Astrocyte (in vitro differentiated cells and primary cell): ENCODE measurements at regions not wholly inside any gene's neighbourhood (a gene's known extent, or its start where the extent isn't known, plus 50 kb on each side); places are given as distances from the start of the nearest gene placed in this dataset.
A peak's percentile ranks its signal among the peaks of the same experiment; 100 is the strongest.

Experiments used
- DNase-seq: peaks from one replicate; pipeline ENCODE4 v3.0.0-alpha.2; 2010; ENCODE audit warnings: low read depth
- FAIRE-seq: peaks from 2 replicates; lab custom pipeline; 2011; peaks lifted over from hg19 to GRCh38; lab: Jason Lieb, UNC
- H2AFZ ChIP-seq: 2 replicates; pipeline ENCODE4 v1.6.0; 2012; ENCODE audit warnings: low read depth, low read length, inconsistent platforms
- H3K27ac ChIP-seq: 2 replicates; pipeline ENCODE4 v1.5.1; 2011; ENCODE audit warnings: low read depth, low read length, inconsistent platforms
- H3K27me3 ChIP-seq: 2 replicates; pipeline ENCODE4 v1.6.0; 2011; ENCODE audit warnings: low read length, inconsistent platforms; ENCODE audit not compliant: insufficient read depth
- H3K36me3 ChIP-seq: 2 replicates; pipeline ENCODE4 v1.5.1; 2011; ENCODE audit warnings: low read length, inconsistent platforms; ENCODE audit not compliant: insufficient read depth
- H3K4me1 ChIP-seq: 2 replicates; pipeline ENCODE4 v1.5.1; 2011; ENCODE audit warnings: low read length, inconsistent platforms; ENCODE audit not compliant: insufficient read depth
- H3K4me2 ChIP-seq: 2 replicates; pipeline ENCODE4 v1.6.0; 2012; ENCODE audit warnings: low read length, inconsistent platforms
- H3K4me3 ChIP-seq: 2 replicates; pipeline ENCODE4 v1.5.1; 2011; ENCODE audit warnings: low read depth, mild to moderate bottlenecking, low read length, inconsistent platforms; ENCODE audit not compliant: insufficient read depth
- H3K79me2 ChIP-seq: 2 replicates; pipeline ENCODE4 v1.6.0; 2012; ENCODE audit warnings: mild to moderate bottlenecking, low read length, inconsistent platforms; ENCODE audit not compliant: insufficient read depth
- H3K9ac ChIP-seq: 2 replicates; pipeline ENCODE4 v1.6.0; 2012; ENCODE audit warnings: mild to moderate bottlenecking, low read length, inconsistent platforms
- H3K9me3 ChIP-seq: 2 replicates; pipeline ENCODE4 v1.5.1; 2012; ENCODE audit warnings: low read depth, mild to moderate bottlenecking, low read length, inconsistent platforms; ENCODE audit not compliant: insufficient read depth
- H4K20me1 ChIP-seq: 2 replicates; pipeline ENCODE4 v1.6.0; 2012; ENCODE audit warnings: low read length, inconsistent platforms; ENCODE audit not compliant: insufficient read depth
- H3K27ac Mint-ChIP-seq: one replicate; pipeline ENCODE4 v1.8.0; 2021; ENCODE audit warnings: mild to moderate bottlenecking, mixed read lengths; ENCODE audit not compliant: unreplicated experiment
- H3K27me3 Mint-ChIP-seq: one replicate; pipeline ENCODE4 v1.8.0; 2021; ENCODE audit warnings: low read depth, mixed read lengths; ENCODE audit not compliant: unreplicated experiment
- H3K36me3 Mint-ChIP-seq: one replicate; pipeline ENCODE4 v1.8.0; 2021; ENCODE audit warnings: low read depth, mixed read lengths; ENCODE audit not compliant: unreplicated experiment
- H3K4me1 Mint-ChIP-seq: one replicate; pipeline ENCODE4 v1.8.0; 2021; ENCODE audit warnings: low read depth, mixed read lengths; ENCODE audit not compliant: unreplicated experiment
- H3K4me3 Mint-ChIP-seq: one replicate; pipeline ENCODE4 v1.8.0; 2021; ENCODE audit warnings: mild to moderate bottlenecking, moderate library complexity, mixed read lengths; ENCODE audit not compliant: unreplicated experiment
- H3K9me3 Mint-ChIP-seq: one replicate; pipeline ENCODE4 v1.8.0; 2021; ENCODE audit warnings: mild to moderate bottlenecking, mixed read lengths; ENCODE audit not compliant: unreplicated experiment
- EZH2 ChIP-seq: IDR thresholded peaks from 2 replicates; pipeline ENCODE4 v1.6.1; 2012; ENCODE audit warnings: mild to moderate bottlenecking, low read length, inconsistent platforms; ENCODE audit not compliant: insufficient read depth
- TF ChIP-seq, protein P1 (sequence below): IDR thresholded peaks from 2 replicates; pipeline ENCODE4 v1.5.1; 2011; ENCODE audit warnings: low read depth, mild to moderate bottlenecking, inconsistent platforms, low read length, moderate library complexity; ENCODE audit not compliant: insufficient read depth

DNA sequence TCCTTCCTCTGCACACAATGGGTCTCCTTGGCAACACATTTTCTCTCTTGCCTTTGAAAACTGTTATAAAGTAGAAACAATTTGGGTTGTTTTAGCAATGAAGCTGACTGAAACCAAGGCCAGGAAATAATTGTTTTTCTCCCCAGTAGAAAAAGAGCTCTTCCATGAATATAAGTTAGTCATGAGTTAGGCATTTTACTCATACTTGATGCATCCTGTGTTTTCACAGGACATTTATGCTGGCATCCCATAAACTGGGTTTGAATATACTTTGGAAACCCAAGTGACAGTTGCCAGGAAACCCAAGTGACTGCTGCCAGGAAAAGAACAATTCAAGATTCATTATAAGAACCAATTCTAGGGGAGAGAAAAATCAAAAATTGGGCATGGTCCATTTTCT, 128.6 kb upstream of the NPY2R start:
- no peak overlapping the region for H3K4me3 ChIP-seq
- DNase-seq, result peak; percentile 28
- no peaks in the 10 kb centered on the region for H3K4me1 ChIP-seq
- H4K20me1 ChIP-seq, result no peaks in the 10 kb centered on the region
- no peaks in the 10 kb centered on the region for H3K4me1 Mint-ChIP-seq
- H3K27ac ChIP-seq, result no peak overlapping the region
- no peaks in the 10 kb centered on the region for H3K27me3 ChIP-seq
- H3K4me3 Mint-ChIP-seq, result no peak overlapping the region
- TF ChIP-seq, protein P1, sequence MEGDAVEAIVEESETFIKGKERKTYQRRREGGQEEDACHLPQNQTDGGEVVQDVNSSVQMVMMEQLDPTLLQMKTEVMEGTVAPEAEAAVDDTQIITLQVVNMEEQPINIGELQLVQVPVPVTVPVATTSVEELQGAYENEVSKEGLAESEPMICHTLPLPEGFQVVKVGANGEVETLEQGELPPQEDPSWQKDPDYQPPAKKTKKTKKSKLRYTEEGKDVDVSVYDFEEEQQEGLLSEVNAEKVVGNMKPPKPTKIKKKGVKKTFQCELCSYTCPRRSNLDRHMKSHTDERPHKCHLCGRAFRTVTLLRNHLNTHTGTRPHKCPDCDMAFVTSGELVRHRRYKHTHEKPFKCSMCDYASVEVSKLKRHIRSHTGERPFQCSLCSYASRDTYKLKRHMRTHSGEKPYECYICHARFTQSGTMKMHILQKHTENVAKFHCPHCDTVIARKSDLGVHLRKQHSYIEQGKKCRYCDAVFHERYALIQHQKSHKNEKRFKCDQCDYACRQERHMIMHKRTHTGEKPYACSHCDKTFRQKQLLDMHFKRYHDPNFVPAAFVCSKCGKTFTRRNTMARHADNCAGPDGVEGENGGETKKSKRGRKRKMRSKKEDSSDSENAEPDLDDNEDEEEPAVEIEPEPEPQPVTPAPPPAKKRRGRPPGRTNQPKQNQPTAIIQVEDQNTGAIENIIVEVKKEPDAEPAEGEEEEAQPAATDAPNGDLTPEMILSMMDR, result no peak
- no peak for TF ChIP-seq EZH2
- no peak overlapping the region for H3K9ac ChIP-seq
- no peaks in the 10 kb centered on the region for H3K27me3 Mint-ChIP-seq
- no peak overlapping the region for H3K27ac Mint-ChIP-seq
- peak overlapping the region; percentile 4 for H3K4me2 ChIP-seq
- no peaks in the 10 kb centered on the region for H3K79me2 ChIP-seq
- FAIRE-seq, result peak; percentile 13
- no peaks in the 10 kb centered on the region for H3K9me3 Mint-ChIP-seq
- H3K36me3 Mint-ChIP-seq, result no peaks in the 10 kb centered on the region
- no peaks in the 10 kb centered on the region for H3K36me3 ChIP-seq
- no peaks in the 10 kb centered on the region for H3K9me3 ChIP-seq
- H2AFZ ChIP-seq, result no peak overlapping the region

DNA sequence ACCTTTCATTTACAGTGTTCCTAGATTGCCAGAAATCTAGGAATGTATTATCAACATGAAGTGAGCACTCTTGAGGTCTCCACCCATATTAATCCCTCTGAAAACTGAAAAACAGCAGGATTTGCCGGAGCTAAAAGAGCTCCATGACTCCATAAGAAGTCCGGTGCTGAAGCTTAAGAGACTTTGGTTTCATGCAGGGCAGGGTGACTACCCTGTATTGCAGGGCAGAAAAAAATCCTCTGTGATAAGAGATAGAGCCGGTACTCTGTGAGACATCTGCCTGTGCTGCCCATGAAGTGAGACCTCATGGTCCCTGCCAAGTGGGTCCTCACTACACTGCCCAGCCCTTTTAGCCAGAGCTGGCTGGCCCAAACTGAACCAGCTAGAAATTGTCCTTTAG, 127.2 kb upstream of the NPY2R start:
- H3K36me3 ChIP-seq, result no peaks in the 10 kb centered on the region
- no peak overlapping the region for H3K9ac ChIP-seq
- peak overlapping the region; percentile 24 for H2AFZ ChIP-seq
- H3K4me3 ChIP-seq, result no peak overlapping the region
- no peaks in the 10 kb centered on the region for H3K27me3 Mint-ChIP-seq
- no peak for FAIRE-seq
- no peaks in the 10 kb centered on the region for H3K4me1 Mint-ChIP-seq
- H3K36me3 Mint-ChIP-seq, result no peaks in the 10 kb centered on the region
- no peaks in the 10 kb centered on the region for H3K4me1 ChIP-seq
- H3K27me3 ChIP-seq, result no peaks in the 10 kb centered on the region
- no peak overlapping the region for H3K4me3 Mint-ChIP-seq
- no peaks in the 10 kb centered on the region for H4K20me1 ChIP-seq
- H3K4me2 ChIP-seq, result no peak overlapping the region
- H3K27ac ChIP-seq, result no peak overlapping the region
- no peak for DNase-seq
- TF ChIP-seq EZH2, result no peak
- TF ChIP-seq, protein P1, result no peak
- no peaks in the 10 kb centered on the region for H3K9me3 Mint-ChIP-seq
- no peak overlapping the region for H3K27ac Mint-ChIP-seq
- no peaks in the 10 kb centered on the region for H3K9me3 ChIP-seq
- no peaks in the 10 kb centered on the region for H3K79me2 ChIP-seq

DNA sequence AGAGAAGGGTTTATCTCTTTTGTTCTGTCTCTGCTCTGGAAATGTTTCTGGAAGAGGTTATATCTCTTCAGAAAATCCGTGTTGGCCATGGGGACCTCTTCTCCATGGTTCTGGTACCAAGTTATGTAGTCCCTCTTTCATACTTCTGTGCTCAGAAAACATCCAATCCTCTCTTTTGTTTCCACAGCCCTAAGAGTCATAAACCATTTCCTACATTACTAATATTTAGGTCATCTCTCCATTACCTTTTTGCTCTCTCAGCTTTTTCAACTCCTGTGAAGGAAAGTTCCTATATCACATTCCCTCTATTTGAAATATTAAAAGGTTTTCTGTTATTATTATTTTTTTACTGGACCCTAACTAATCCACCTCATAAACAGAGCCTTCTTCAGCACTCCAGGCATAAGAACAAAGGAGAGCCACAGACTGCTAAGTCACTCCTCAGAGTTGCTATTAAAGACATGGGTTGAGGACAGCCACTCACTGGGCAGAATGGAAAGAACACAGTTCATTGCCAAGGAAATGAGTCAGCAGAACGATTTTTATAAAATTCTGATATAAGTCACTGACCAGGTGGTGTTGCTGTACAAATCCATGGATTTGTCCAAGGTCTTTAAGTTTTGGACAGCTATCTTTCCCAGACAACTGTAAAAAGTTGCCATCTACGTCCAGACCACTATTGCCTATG, 122.4 kb upstream of the NPY2R start:
- no peaks in the 10 kb centered on the region for H4K20me1 ChIP-seq
- no peaks in the 10 kb centered on the region for H3K79me2 ChIP-seq
- H3K9ac ChIP-seq, result no peak overlapping the region
- Mint-ChIP-seq H3K36me3 (no peaks in the 10 kb centered on the region), H3K27me3 (no peaks in the 10 kb centered on the region), H3K27ac (peak overlapping the region; percentile 19), H3K4me3 (no peak overlapping the region), H3K9me3 (no peaks in the 10 kb centered on the region), H3K4me1 (no peaks in the 10 kb centered on the region)
- no peak overlapping the region for H3K4me2 ChIP-seq
- DNase-seq (peak; percentile 36), FAIRE-seq (no peak)
- no peak overlapping the region for H2AFZ ChIP-seq
- H3K27ac ChIP-seq, result no peak overlapping the region
- no peaks in the 10 kb centered on the region for H3K27me3 ChIP-seq
- H3K4me3 ChIP-seq, result no peak overlapping the region
- H3K4me1 ChIP-seq, result no peaks in the 10 kb centered on the region
- no peak for TF ChIP-seq EZH2
- TF ChIP-seq, protein P1, result no peak
- H3K36me3 ChIP-seq, result no peaks in the 10 kb centered on the region
- no peaks in the 10 kb centered on the region for H3K9me3 ChIP-seq
